A549 (cell line): ENCODE measurements at regions not wholly inside any gene's neighbourhood (a gene's known extent, or its start where the extent isn't known, plus 50 kb on each side); places are given as distances from the start of the nearest gene placed in this dataset.

Source experiments
- EP300 ChIP-seq, 2 experiments: fragments of >200 bp; sonication (Bioruptor Twin); formaldehyde crosslinking; IDR thresholded peaks; 2 replicates in 1 of 2; 3 replicates in 1 of 2; pipeline ENCODE4 v1.6.1; 2016 to 2017
- TF ChIP-seq, protein P1 (sequence below): fragments of >200 bp; sonication (Bioruptor Twin); formaldehyde crosslinking; IDR thresholded peaks from 3 replicates; pipeline ENCODE4 v1.5.1; 2016

DNA sequence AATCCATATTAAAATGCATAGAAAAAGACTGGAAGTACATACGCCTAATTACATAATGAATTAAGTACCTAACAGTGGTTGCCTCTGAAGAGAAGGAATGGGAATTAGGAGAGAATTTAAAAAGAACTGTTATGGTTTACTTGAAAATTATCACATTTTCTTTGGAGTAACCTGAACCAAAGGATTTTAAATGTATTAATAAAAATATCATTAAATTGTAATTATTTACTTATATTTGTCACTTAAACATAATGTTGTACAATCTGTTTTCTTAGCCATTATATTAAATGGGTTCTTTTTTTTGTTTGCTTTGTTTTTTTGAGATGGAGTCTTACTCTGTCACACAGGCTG, 114.2 kb upstream of the SLC7A14 start:
- TF ChIP-seq, protein P1, sequence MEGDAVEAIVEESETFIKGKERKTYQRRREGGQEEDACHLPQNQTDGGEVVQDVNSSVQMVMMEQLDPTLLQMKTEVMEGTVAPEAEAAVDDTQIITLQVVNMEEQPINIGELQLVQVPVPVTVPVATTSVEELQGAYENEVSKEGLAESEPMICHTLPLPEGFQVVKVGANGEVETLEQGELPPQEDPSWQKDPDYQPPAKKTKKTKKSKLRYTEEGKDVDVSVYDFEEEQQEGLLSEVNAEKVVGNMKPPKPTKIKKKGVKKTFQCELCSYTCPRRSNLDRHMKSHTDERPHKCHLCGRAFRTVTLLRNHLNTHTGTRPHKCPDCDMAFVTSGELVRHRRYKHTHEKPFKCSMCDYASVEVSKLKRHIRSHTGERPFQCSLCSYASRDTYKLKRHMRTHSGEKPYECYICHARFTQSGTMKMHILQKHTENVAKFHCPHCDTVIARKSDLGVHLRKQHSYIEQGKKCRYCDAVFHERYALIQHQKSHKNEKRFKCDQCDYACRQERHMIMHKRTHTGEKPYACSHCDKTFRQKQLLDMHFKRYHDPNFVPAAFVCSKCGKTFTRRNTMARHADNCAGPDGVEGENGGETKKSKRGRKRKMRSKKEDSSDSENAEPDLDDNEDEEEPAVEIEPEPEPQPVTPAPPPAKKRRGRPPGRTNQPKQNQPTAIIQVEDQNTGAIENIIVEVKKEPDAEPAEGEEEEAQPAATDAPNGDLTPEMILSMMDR: no peak
- TF ChIP-seq EP300 (IDR thresholded peaks at IDR 0.05): no peak
